Stimulated activated CD4-positive, alpha-beta T cell treated with anti-CD3 and anti-CD28 coated beads, Interleukin-2, amount 100 ng/mL, for 24 hours (primary cell): ENCODE measurements at regions not wholly inside any gene's neighbourhood (a gene's known extent, or its start where the extent isn't known, plus 50 kb on each side); places are given as distances from the start of the nearest gene placed in this dataset.
"Not testable (repeated sequence)": the region's sequence is repeated elsewhere in the genome, so short reads cannot be mapped to it uniquely, and the experiment has no call there.

Experiments used
- DNase-seq, 2 donors: peaks; one replicate each; pipeline ENCODE4 v3.0.0-alpha.2; 2020

GRCh38 chr20:29883514-29884219, 1373.8 kb upstream of the DEFB115 start:
- not testable (repeated sequence) for DNase-seq

GRCh38 chr20:29884322-29884721, 1373.1 kb upstream of the DEFB115 start:
- DNase-seq: not testable (repeated sequence)

- DNase-seq: not testable (repeated sequence)
These were observed 1371.9 kb upstream of the DEFB115 start for GRCh38 chr20:29885282-29886185.

- not testable (repeated sequence) for DNase-seq
These were observed 1365.9 kb upstream of the DEFB115 start for GRCh38 chr20:29891555-29891954.
